IMR-90 (cell line): ENCODE measurements at regions not wholly inside any gene's neighbourhood (a gene's known extent, or its start where the extent isn't known, plus 50 kb on each side); places are given as distances from the start of the nearest gene placed in this dataset.

Experiments used
- ATAC-seq: fragments of 200-7000 bp; cut with Tn5 transposase; 2 replicates; pipeline ENCODE4 v1.9.1; 2020; ENCODE audit warnings: low read depth, mild to moderate bottlenecking, moderate library complexity
- BruUV-seq: library from RNA; stranded (reverse); fragments of 400-500 nt; replicated peaks from 2 replicates; lab custom pipeline; 2021; lab: Mats Ljungman, UMichigan
- CTCF ChIA-PET: fragments of 300-600 bp; formaldehyde crosslinking; extraction: SDS; loops from one replicate; lab custom pipeline; 2021; ENCODE audit warnings: antibody characterized with exemption; lab: Yijun Ruan, JAX
- POLR2A ChIA-PET: fragments of 300-600 bp; sonication (Branson Sonifier 250); formaldehyde crosslinking; loops from one replicate; lab custom pipeline; 2022; ENCODE audit warnings: antibody characterized with exemption; ENCODE audit not compliant: unreplicated experiment; lab: Charles Lee
- DNase-seq: peaks from one replicate; pipeline ENCODE4 v3.0.0; 2013
- H2AFZ ChIP-seq: replicated peaks from 2 replicates; pipeline ENCODE3; 2013; ENCODE audit warnings: low read length, mild to moderate bottlenecking; ENCODE audit not compliant: poor library complexity
- H2AK5ac ChIP-seq: 2 replicates; pipeline ENCODE4 v1.6.1; 2013; ENCODE audit warnings: low read depth, low read length, inconsistent platforms
- H2AK9ac ChIP-seq: replicated peaks from 2 replicates; pipeline ENCODE3; 2013; ENCODE audit warnings: mild to moderate bottlenecking, low read depth, low read length, moderate library complexity; ENCODE audit not compliant: poor library complexity
- H2BK120ac ChIP-seq: 2 replicates; pipeline ENCODE4 v1.6.1; 2013; ENCODE audit warnings: low read depth, low read length, inconsistent platforms
- H2BK15ac ChIP-seq: 3 replicates; pipeline ENCODE4 v1.6.1; 2013; ENCODE audit warnings: low read depth, low read length, inconsistent platforms
- H2BK20ac ChIP-seq: 2 replicates; pipeline ENCODE4 v1.6.1; 2013; ENCODE audit warnings: low read depth, mild to moderate bottlenecking, inconsistent platforms, low read length, moderate library complexity
- H2BK5ac ChIP-seq: 2 replicates; pipeline ENCODE4 v1.6.1; 2013; ENCODE audit warnings: mild to moderate bottlenecking, low read depth, low read length, inconsistent platforms; ENCODE audit not compliant: poor library complexity, severe bottlenecking
- H3K14ac ChIP-seq: replicated peaks from 2 replicates; pipeline ENCODE4 v1.6.1; 2013; ENCODE audit warnings: low read depth, low read length, inconsistent platforms
- H3K18ac ChIP-seq: 2 replicates; pipeline ENCODE4 v1.6.1; 2013; ENCODE audit warnings: low read depth, low read length, control low read depth
- H3K23ac ChIP-seq: 2 replicates; pipeline ENCODE4 v1.6.1; 2013; ENCODE audit warnings: low read depth, low read length, inconsistent platforms
- H3K27ac ChIP-seq: 2 replicates; pipeline ENCODE4 v1.5.1; 2013; ENCODE audit warnings: mild to moderate bottlenecking, control low read depth, low read length; ENCODE audit not compliant: insufficient read depth
- H3K27me3 ChIP-seq: 2 replicates; pipeline ENCODE4 v1.6.1; 2013; ENCODE audit warnings: low read length; ENCODE audit not compliant: control insufficient read depth, insufficient read depth
- H3K36me3 ChIP-seq: 2 replicates; pipeline ENCODE4 v1.6.1; 2013; ENCODE audit warnings: low read length, mixed read lengths; ENCODE audit not compliant: control insufficient read depth, insufficient read depth
- H3K4ac ChIP-seq: 2 replicates; pipeline ENCODE4 v1.6.1; 2013; ENCODE audit warnings: low read depth, low read length, inconsistent platforms
- H3K4me1 ChIP-seq: 2 replicates; pipeline ENCODE4 v1.6.1; 2013; ENCODE audit warnings: low read length, mixed read lengths; ENCODE audit not compliant: control insufficient read depth, insufficient read depth
- H3K4me2 ChIP-seq: 2 replicates; pipeline ENCODE4 v1.6.1; 2013; ENCODE audit warnings: low read depth, mild to moderate bottlenecking, control low read depth, low read length, moderate library complexity
- H3K4me3 ChIP-seq: 2 replicates; pipeline ENCODE4 v1.5.1; 2013; ENCODE audit warnings: low read depth, mild to moderate bottlenecking, control low read depth, low read length, moderate library complexity; ENCODE audit not compliant: insufficient read depth
- H3K56ac ChIP-seq: 2 replicates; pipeline ENCODE4 v1.6.1; 2013; ENCODE audit warnings: low read length, inconsistent platforms; ENCODE audit not compliant: insufficient read depth; ENCODE audit errors: extremely low read depth
- H3K79me1 ChIP-seq, 2 experiments: 2 replicates each; pipeline ENCODE4 v1.6.1; 2013; ENCODE audit warnings: low read length in 2 of 2, inconsistent platforms in 1 of 2, low read depth in 1 of 2
- H3K9ac ChIP-seq: 2 replicates; pipeline ENCODE4 v1.6.1; 2013; ENCODE audit warnings: low read depth, low read length, control low read depth
- H3K9me1 ChIP-seq: 2 replicates; pipeline ENCODE4 v1.6.1; 2013; ENCODE audit warnings: low read length, inconsistent platforms; ENCODE audit not compliant: insufficient read depth
- H3K9me3 ChIP-seq: 2 replicates; pipeline ENCODE4 v1.6.1; 2013; ENCODE audit warnings: low read length; ENCODE audit not compliant: control insufficient read depth, insufficient read depth
- H4K20me1 ChIP-seq: 2 replicates; pipeline ENCODE4 v1.6.1; 2013; ENCODE audit warnings: low read length, inconsistent platforms; ENCODE audit not compliant: insufficient read depth
- H4K5ac ChIP-seq: 2 replicates; pipeline ENCODE4 v1.6.1; 2013; ENCODE audit warnings: mild to moderate bottlenecking, low read depth, low read length, control low read depth
- H4K8ac ChIP-seq, 2 experiments: 2 replicates each; pipeline ENCODE4 v1.6.1; 2013; ENCODE audit warnings: low read depth in 2 of 2, low read length in 2 of 2, control low read depth in 1 of 2, inconsistent platforms in 1 of 2
- H4K91ac ChIP-seq: 2 replicates; pipeline ENCODE4 v1.6.1; 2013; ENCODE audit warnings: low read depth, low read length, inconsistent platforms; ENCODE audit not compliant: insufficient read depth
- CHD1 ChIP-seq: IDR thresholded peaks from 2 replicates; pipeline ENCODE4 v1.6.1; 2012; ENCODE audit warnings: low read depth, low read length, improper control_type of control experiment
- MAFK ChIP-seq: IDR thresholded peaks from 2 replicates; pipeline ENCODE4 v1.6.1; 2012; ENCODE audit warnings: low read depth, low read length, improper control_type of control experiment
- MAZ ChIP-seq: IDR thresholded peaks from 2 replicates; pipeline ENCODE4 v1.6.1; 2012; ENCODE audit warnings: low read depth, mild to moderate bottlenecking, low read length, improper control_type of control experiment, moderate library complexity, borderline replicate concordance
- MXI1 ChIP-seq: IDR thresholded peaks from 2 replicates; pipeline ENCODE4 v1.6.1; 2012; ENCODE audit warnings: low read depth, mild to moderate bottlenecking, low read length, moderate library complexity, borderline replicate concordance
- NFE2L2 ChIP-seq: fragments of 150-350 bp; IDR thresholded peaks from 2 replicates; pipeline ENCODE4 v1.6.1; 2016; ENCODE audit warnings: low read depth, mild to moderate bottlenecking, low read length
- RAD21 ChIP-seq: IDR thresholded peaks from 2 replicates; pipeline ENCODE4 v1.6.1; 2012; ENCODE audit warnings: low read length, improper control_type of control experiment
- dilution Hi-C: fragments of 300-500 bp; cut with HindIII; formaldehyde crosslinking; loops from one replicate; pipeline ENCODE4 v1.14.3; 2018; ENCODE audit warnings: low sequenced_read_pairs; ENCODE audit not compliant: unreplicated experiment
- in situ Hi-C: fragments of 300-500 bp; cut with MboI; formaldehyde crosslinking; loops from 3 replicates; pipeline ENCODE4 v1.14.3; 2019; ENCODE audit warnings: low sequenced_read_pairs, inconsistent platforms, mixed read lengths
- intact Hi-C: fragments of 100-400 bp; cut with micrococcal nuclease; formaldehyde crosslinking; loops from 2 replicates; pipeline ENCODE4 v1.10.0; 2022

- no peak overlapping the region for H2BK5ac ChIP-seq
- no peak overlapping the region for H2AK9ac ChIP-seq
- ATAC-seq, result no peak
- H2BK15ac ChIP-seq, result no peak overlapping the region
- TF ChIP-seq MXI1 (no peak), RAD21 (no peak), MAFK (no peak), NFE2L2 (no peak), MAZ (no peak), CHD1 (no peak)
- H3K9ac ChIP-seq, result no peak overlapping the region
- H4K91ac ChIP-seq, result no peak overlapping the region
- no peak overlapping the region for H3K4me2 ChIP-seq
- no peaks in the 10 kb centered on the region for H4K20me1 ChIP-seq
- H3K9me1 ChIP-seq, result peaks cover 8% of the 10 kb centered on the region
- dilution Hi-C loops, result no loop called here
- H2BK20ac ChIP-seq, result no peak overlapping the region
- ChIA-PET POLR2A (no interaction called here), CTCF (no interaction called here)
- no peak overlapping the region for H4K5ac ChIP-seq
- no peaks in the 10 kb centered on the region for H3K79me1 ChIP-seq
- no peak overlapping the region for H3K56ac ChIP-seq
- no peak overlapping the region for H3K18ac ChIP-seq
- H3K36me3 ChIP-seq, result no peaks in the 10 kb centered on the region
- no peaks in the 10 kb centered on the region for H3K27me3 ChIP-seq
- H3K4ac ChIP-seq, result no peak overlapping the region; the same call in 1 of the 2 replicates
- no TSS peak for BruUV-seq
- peak overlapping the region in 1 of 2 experiments; percentile 41; a peak in 1 of 4 replicates for H4K8ac ChIP-seq
- no peak overlapping the region for H2AK5ac ChIP-seq
- no peaks in the 10 kb centered on the region for H3K9me3 ChIP-seq
- no peak overlapping the region for H2AFZ ChIP-seq
- no peak overlapping the region for H3K4me3 ChIP-seq
- in situ Hi-C loops, result no loop called here
- H3K4me1 ChIP-seq, result peaks cover 3% of the 10 kb centered on the region
- H3K14ac ChIP-seq, result peak overlapping the region; percentile 54; the same call in 1 of the 2 replicates
- no peak for DNase-seq
- peak overlapping the region; percentile 69; the same call in 1 of the 2 replicates for H2BK120ac ChIP-seq
- H3K23ac ChIP-seq, result no peak overlapping the region
- intact Hi-C loops, result no loop called here
- no peak overlapping the region for H3K27ac ChIP-seq
Measured at GRCh38 chr5:56326116-56326515, 93.0 kb upstream of the ANKRD55 start.
